GM10266 (cell line): ENCODE measurements at regions not wholly inside any gene's neighbourhood (a gene's known extent, or its start where the extent isn't known, plus 50 kb on each side); places are given as distances from the start of the nearest gene placed in this dataset.
"Not testable (repeated sequence)": the region's sequence is repeated elsewhere in the genome, so short reads cannot be mapped to it uniquely, and the experiment has no call there.

Source experiments
- DNase-seq: peaks from one replicate; pipeline ENCODE4 v3.0.0; 2012; ENCODE audit errors: extremely low spot score
- TF ChIP-seq, protein P1 (sequence below): IDR thresholded peaks from 2 replicates; pipeline ENCODE4 v1.5.1; 2012; ENCODE audit warnings: mild to moderate bottlenecking, low read depth; ENCODE audit not compliant: control insufficient read depth, insufficient read depth; ENCODE audit errors: missing control alignments

DNA sequence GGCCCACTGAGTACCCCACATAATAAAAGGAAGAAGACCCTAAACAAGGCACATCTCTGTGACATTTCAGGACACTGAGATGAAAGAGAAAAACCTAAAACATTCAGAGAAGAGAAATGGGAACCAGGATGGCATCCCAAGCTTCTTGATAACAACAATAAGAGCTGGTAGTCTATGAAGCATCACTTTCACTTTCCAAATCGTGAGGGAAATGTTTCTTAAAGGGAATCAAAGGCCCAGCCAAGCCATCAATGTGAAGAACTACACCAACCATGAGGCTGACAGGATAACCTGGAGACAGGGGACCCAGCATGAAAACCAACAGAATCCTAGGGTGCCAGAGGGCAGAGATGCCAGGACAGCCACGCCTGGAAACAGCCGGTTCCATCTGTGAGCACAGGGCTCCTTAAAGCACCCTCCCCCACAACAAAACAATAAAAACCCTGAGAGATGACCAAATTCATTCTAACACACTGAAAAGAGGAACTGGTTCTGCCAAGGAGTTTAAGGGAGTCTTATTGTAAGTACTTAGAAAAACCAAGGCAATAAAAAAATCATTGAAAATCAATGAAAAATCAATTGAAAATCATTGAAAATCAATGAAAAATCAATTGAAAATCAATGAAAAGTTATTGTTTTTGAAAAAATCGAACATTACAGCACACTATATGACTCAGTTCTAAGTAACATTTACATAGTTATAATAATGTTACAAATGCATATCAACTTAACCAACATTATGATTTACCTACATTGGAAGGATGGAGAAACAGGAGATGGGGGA, 141.5 kb upstream of the ERG start:
- no peak for DNase-seq
- TF ChIP-seq, protein P1, sequence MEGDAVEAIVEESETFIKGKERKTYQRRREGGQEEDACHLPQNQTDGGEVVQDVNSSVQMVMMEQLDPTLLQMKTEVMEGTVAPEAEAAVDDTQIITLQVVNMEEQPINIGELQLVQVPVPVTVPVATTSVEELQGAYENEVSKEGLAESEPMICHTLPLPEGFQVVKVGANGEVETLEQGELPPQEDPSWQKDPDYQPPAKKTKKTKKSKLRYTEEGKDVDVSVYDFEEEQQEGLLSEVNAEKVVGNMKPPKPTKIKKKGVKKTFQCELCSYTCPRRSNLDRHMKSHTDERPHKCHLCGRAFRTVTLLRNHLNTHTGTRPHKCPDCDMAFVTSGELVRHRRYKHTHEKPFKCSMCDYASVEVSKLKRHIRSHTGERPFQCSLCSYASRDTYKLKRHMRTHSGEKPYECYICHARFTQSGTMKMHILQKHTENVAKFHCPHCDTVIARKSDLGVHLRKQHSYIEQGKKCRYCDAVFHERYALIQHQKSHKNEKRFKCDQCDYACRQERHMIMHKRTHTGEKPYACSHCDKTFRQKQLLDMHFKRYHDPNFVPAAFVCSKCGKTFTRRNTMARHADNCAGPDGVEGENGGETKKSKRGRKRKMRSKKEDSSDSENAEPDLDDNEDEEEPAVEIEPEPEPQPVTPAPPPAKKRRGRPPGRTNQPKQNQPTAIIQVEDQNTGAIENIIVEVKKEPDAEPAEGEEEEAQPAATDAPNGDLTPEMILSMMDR: no peak

DNA sequence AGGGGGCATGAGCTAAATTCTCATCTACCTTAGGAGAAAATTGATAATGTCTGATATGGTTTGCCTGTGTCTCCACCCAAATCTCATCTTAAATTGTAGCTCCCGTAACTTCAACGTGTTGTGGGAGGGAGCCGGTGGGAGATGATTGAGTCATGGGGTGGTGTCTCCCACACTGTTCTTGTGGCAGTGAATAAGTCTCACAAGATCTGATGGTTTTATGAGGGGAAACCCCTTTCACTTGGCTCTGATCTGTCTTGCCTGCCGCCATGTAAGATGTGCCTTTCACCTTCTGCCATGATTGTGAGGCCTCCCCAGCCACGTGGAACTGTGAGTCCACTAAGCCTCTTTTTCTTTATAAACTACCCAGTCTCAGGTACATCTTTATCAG, 142.1 kb upstream of the ERG start:
- DNase-seq: not testable (repeated sequence)

DNA sequence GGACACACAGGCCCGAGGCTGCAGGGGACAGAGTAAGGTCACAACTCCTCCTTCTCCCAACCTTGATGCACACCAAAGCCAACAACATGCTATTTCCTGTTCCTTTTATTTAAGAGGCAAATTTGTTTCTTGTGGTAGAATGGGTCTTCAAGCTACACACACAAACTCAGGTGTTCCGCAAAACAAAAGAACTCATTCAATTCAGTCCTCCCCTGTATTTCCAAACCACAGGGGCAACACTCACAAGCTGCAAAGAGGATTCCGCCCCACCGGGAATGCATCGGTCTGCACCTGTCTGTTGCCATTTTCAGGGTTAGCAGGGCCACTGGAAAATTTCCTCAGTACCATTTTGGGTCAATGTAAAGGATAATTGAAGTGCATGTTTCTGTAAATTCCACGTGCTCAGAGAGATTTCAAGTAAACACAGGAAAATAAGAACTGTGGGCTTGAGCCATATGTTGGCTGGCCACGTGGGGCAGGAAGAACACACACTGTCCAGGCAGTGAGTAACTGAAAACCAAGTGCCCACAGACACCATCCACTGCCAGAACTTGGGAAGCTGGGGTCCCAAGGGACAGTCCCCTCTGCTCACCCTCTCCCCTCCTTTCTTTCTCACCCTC, 145.2 kb upstream of the ERG start:
- no peak for DNase-seq
- TF ChIP-seq, protein P1: no peak

DNA sequence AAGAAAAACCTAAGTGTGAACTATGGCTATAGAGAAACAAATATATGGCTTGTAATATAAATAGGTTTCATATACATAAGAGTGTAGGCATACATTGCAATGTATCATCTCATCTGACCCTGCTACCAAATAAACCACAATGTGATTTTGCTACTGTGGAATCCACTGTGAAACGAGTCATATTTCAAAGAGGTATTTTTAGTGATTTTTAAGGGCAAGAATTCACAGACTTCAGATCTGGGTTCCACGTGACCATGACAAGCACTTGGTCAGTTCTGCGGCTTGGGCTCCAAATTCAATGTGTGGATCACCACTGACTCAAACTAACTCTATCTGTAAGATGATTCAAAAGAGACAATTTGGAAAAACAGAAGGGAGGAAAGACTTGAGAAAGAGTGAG, 147.0 kb upstream of the ERG start:
- DNase-seq: no peak
- TF ChIP-seq, protein P1: no peak

DNA sequence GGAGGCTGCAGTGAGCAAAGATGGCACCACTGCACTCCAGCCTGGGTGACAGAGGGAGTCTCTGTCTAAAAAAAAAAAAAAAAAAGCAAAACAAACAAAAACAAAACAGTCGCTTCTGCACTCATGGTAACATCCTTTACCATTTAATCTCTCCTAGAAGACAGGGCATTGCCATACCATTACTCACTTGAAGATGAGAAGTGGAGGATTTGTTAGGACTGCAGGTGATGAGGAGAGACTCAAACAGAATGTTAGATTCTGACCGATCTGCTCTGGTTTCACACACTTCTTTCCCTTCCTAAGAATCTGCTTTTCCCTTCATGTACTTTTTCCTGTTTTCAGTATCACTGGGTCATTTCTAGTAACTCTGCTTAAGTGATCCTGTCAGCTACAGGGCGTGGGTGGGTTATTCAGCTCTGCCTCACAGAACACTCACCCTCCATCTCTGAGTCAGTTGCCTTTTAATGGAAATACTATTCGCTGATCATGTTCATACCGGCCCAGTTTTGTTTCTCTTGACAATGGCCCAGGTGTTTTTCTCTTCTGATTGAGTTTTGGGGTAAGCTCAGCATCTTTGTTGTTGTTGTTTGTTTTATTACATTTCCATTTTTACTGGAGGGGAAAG, 148.0 kb upstream of the ERG start:
- DNase-seq: no peak
- TF ChIP-seq, protein P1: no peak

DNA sequence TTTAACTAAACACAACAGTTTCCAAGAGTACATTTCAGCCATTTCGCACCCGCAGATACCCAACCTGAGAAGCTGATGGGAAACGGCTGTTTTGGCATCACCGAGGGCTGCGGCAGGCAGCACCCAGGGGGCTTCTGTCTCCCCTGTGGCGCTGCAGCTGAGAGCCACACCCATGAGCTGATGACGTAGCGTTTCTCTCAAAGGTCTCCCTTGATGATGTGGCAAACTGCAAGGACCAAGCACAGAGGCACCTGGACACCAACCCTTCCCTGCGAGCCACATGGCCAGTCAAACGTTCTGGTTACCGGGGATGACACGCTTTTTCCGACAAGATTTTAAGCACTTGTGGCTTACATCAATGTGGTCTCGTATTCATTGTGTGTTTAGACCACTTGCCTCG, 150.8 kb upstream of the ERG start:
- TF ChIP-seq, protein P1: no peak
- DNase-seq: no peak

DNA sequence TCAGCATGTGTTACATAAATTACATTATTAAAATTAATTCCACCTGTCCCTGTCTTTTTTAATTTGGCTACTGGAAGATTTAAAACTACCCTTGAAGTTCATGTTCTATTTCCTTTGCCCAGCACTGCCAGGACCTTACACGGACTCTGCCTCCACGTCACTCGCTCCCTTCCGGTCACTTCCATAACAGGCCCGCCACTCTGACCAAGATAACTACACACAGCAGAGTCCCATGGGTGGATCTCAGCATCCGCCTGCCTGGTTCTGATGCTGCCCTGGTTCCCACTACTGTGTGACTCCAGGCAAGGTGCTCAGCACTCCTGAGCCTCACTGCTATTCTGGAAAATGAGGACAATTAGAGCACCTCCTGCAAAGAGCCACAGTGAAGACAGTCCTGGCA, 153.3 kb upstream of the ERG start:
- TF ChIP-seq, protein P1: no peak
- no peak for DNase-seq

DNA sequence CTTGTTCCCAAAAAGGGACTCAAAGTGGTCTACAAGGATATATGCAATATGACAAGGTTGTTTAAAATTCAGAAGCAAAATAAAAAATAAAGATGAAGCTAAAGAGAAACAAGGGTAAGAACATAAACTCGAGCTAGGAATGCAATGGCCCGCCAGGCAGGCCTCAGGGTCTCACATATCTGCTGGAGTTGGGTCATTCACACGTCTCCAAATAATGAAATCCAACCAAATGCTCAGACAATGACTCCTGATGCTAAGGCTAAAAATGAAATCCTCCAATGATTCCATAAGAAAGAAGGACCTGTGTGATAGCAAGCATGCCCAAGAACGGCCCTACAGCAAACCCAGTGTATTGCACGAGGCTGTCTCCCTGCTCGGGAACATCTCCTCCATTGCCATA, 153.3 kb upstream of the ETS2 start:
- no peak for DNase-seq
- TF ChIP-seq, protein P1: no peak
